ENCODE measurements at regions not wholly inside any gene's neighbourhood (a gene's known extent, or its start where the extent isn't known, plus 50 kb on each side); places are given as distances from the start of the nearest gene placed in this dataset.

- Histone ChIP-seq H3T11ph (ENCODE audit: low read length) (no peak overlapping the region), H2AK5ac (ENCODE audit: insufficient read length, low read length) (no peak overlapping the region), H3K9me3 (ENCODE audit: control insufficient read depth, low read depth, low read length) (peaks cover 89% of the 10 kb centered on the region), H3K14ac (ENCODE audit: insufficient read depth, low read length) (no peak overlapping the region), H2BK5ac (ENCODE audit: insufficient read length, low read length) (no peak overlapping the region), H2BK12ac (ENCODE audit: insufficient read length, low read depth, low read length) (no peak overlapping the region), H3K27me3 (ENCODE audit: insufficient read depth, low read length) (no peaks in the 10 kb centered on the region), H4K91ac (ENCODE audit: insufficient read length, low read depth, low read length) (no peak overlapping the region), H3K4ac (ENCODE audit: low read depth, low read length) (no peak overlapping the region), H3K56ac (ENCODE audit: insufficient read length, low read depth, low read length) (no peak overlapping the region), H2BK120ac (ENCODE audit: low read depth, low read length, poor library complexity, severe bottlenecking) (no peak overlapping the region), H3K23me2 (ENCODE audit: insufficient read length, low read depth, low read length, poor library complexity, severe bottlenecking) (no peaks in the 10 kb centered on the region), H3K79me1 (ENCODE audit: insufficient read depth, low read depth, low read length, poor library complexity, severe bottlenecking) (no peaks in the 10 kb centered on the region), H2AFZ (ENCODE audit: low read length) (no peak overlapping the region), H3K4me2 (ENCODE audit: insufficient read depth, insufficient read length, low read length) (no peak overlapping the region), H3K27ac (ENCODE audit: insufficient read length, low read depth, low read length) (no peak overlapping the region), H2BK20ac (ENCODE audit: low read depth, low read length, poor library complexity, severe bottlenecking) (no peak overlapping the region), H3K18ac (ENCODE audit: insufficient read length, low read depth, low read length) (no peak overlapping the region), H3K79me2 (ENCODE audit: insufficient read depth, low read length) (no peaks in the 10 kb centered on the region), H3K23ac (ENCODE audit: insufficient read length, low read depth, low read length) (no peak overlapping the region), H4K5ac (ENCODE audit: insufficient read length, low read depth, low read length) (no peak overlapping the region), H3K9ac (ENCODE audit: extremely low read depth, insufficient read length, low read length) (no peak overlapping the region), H4K8ac (replicated peaks; ENCODE audit: insufficient read length, low read depth, low read length) (no peak overlapping the region), H3K4me1 (ENCODE audit: insufficient read depth, low read length) (no peaks in the 10 kb centered on the region), H4K20me1 (ENCODE audit: control insufficient read depth, insufficient read depth, insufficient read length) (no peaks in the 10 kb centered on the region), H2BK15ac (ENCODE audit: low read depth, low read length) (no peak overlapping the region)
- no peak for DNase-seq
- no peak overlapping the region for H3K4me3 Mint-ChIP-seq
- peaks cover 90 to 93% of the 10 kb centered on the region in 2 experiments for H3K9me3 Mint-ChIP-seq
- H3K36me3 Mint-ChIP-seq (ENCODE audit: insufficient read depth in 1 of 3, low read depth in 3 of 3) = peaks cover 5 to 43% (median 20%) of the 10 kb centered on the region in 3 experiments; a peak in 6 of 7 replicates
- WGBS (ENCODE audit: extremely low coverage, insufficient read length, low lambda C conversion rate) = no CpG with 5 or more reads among the region's 5 CpGs
- TF ChIP-seq, protein P1, sequence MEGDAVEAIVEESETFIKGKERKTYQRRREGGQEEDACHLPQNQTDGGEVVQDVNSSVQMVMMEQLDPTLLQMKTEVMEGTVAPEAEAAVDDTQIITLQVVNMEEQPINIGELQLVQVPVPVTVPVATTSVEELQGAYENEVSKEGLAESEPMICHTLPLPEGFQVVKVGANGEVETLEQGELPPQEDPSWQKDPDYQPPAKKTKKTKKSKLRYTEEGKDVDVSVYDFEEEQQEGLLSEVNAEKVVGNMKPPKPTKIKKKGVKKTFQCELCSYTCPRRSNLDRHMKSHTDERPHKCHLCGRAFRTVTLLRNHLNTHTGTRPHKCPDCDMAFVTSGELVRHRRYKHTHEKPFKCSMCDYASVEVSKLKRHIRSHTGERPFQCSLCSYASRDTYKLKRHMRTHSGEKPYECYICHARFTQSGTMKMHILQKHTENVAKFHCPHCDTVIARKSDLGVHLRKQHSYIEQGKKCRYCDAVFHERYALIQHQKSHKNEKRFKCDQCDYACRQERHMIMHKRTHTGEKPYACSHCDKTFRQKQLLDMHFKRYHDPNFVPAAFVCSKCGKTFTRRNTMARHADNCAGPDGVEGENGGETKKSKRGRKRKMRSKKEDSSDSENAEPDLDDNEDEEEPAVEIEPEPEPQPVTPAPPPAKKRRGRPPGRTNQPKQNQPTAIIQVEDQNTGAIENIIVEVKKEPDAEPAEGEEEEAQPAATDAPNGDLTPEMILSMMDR (conservative IDR thresholded peaks at IDR 0.05) = no peak
- H3K27ac Mint-ChIP-seq = no peak overlapping the region
- H3K27me3 Mint-ChIP-seq (ENCODE audit: low read depth) = no peaks in the 10 kb centered on the region; the same call in 1 of the 2 replicates
- H3K4me1 Mint-ChIP-seq = no peaks in the 10 kb centered on the region
Measured at GRCh38 chr7:56219017-56219416, 102.8 kb upstream of the NUPR2 start.

Measured in H9 (cell line).